ENCODE measurements at regions not wholly inside any gene's neighbourhood (a gene's known extent, or its start where the extent isn't known, plus 50 kb on each side); places are given as distances from the start of the nearest gene placed in this dataset.

GRCh38 chr11:112511271-112511670 is 250.6 kb upstream of the PLET1 start:
- Histone ChIP-seq H3K9me3 (ENCODE audit: control extremely low read depth in 1 of 5, control insufficient read depth in 4 of 5, insufficient read depth in 2 of 5, low read depth in 1 of 5, low read length in 4 of 5) (no peaks in the 10 kb centered on the region), H3K4me1 (ENCODE audit: control extremely low read depth in 1 of 4, control insufficient read depth in 4 of 4, insufficient read depth in 4 of 4, low read length in 3 of 4) (peaks cover 0 to 10% (median 0%) of the 10 kb centered on the region in 4 experiments), H3K36me3 (ENCODE audit: control insufficient read depth in 4 of 4, insufficient read depth in 4 of 4, low read length in 3 of 4) (no peaks in the 10 kb centered on the region), H3K4me3 (ENCODE audit: control insufficient read depth in 1 of 7, extremely low read depth in 1 of 7, insufficient read depth in 4 of 7, low read depth in 2 of 7, low read length in 6 of 7) (no peak overlapping the region), H3K27me3 (replicated peaks in 2 of 5; ENCODE audit: control insufficient read depth in 4 of 5, insufficient read depth in 5 of 5, low read length in 4 of 5) (peaks cover 0 to 2% (median 0%) of the 10 kb centered on the region in 5 experiments), H3K27ac (ENCODE audit: insufficient read depth in 1 of 2, low read depth in 1 of 2, low read length in 2 of 2, poor library complexity in 1 of 2, severe bottlenecking in 2 of 2) (no peak overlapping the region)
- DNase-seq = no peak
- POLR2A ChIA-PET = no interaction called here
- WGBS (ENCODE audit: insufficient coverage) = no CpG with 5 or more reads among the region's 1 CpG
- CTCF ChIA-PET = interaction anchor here (0.6 kb wide), 1 partner anchor 650 kb away, joined by 3 read pairs; no protein-coding TSS in a partner anchor

GRCh38 chr11:112511911-112512310 is 251.3 kb upstream of the PLET1 start:
- no peak for DNase-seq
- POLR2A ChIA-PET = no interaction called here
- Histone ChIP-seq H3K36me3 (ENCODE audit: control insufficient read depth in 4 of 4, insufficient read depth in 4 of 4, low read length in 3 of 4) (no peaks in the 10 kb centered on the region), H3K27ac (ENCODE audit: insufficient read depth in 1 of 2, low read depth in 1 of 2, low read length in 2 of 2, poor library complexity in 1 of 2, severe bottlenecking in 2 of 2) (no peak overlapping the region), H3K4me3 (ENCODE audit: control insufficient read depth in 1 of 7, extremely low read depth in 1 of 7, insufficient read depth in 4 of 7, low read depth in 2 of 7, low read length in 6 of 7) (no peak overlapping the region), H3K4me1 (ENCODE audit: control extremely low read depth in 1 of 4, control insufficient read depth in 4 of 4, insufficient read depth in 4 of 4, low read length in 3 of 4) (peaks cover 0 to 10% (median 0%) of the 10 kb centered on the region in 4 experiments), H3K27me3 (replicated peaks in 2 of 5; ENCODE audit: control insufficient read depth in 4 of 5, insufficient read depth in 5 of 5, low read length in 4 of 5) (peaks cover 0 to 2% (median 0%) of the 10 kb centered on the region in 5 experiments), H3K9me3 (ENCODE audit: control extremely low read depth in 1 of 5, control insufficient read depth in 4 of 5, insufficient read depth in 2 of 5, low read depth in 1 of 5, low read length in 4 of 5) (no peaks in the 10 kb centered on the region)
- no CpG with 5 or more reads among the region's 1 CpG for WGBS (ENCODE audit: insufficient coverage)
- CTCF ChIA-PET = interaction anchor here (0.6 kb wide), 1 partner anchor 650 kb away, joined by 3 read pairs; no protein-coding TSS in a partner anchor

GRCh38 chr11:112513417-112513816 is 252.8 kb upstream of the PLET1 start:
- H3K36me3 ChIP-seq (ENCODE audit: control insufficient read depth in 4 of 4, insufficient read depth in 4 of 4, low read length in 3 of 4) = no peaks in the 10 kb centered on the region
- DNase-seq = no peak
- ChIA-PET POLR2A (no interaction called here), CTCF (interaction anchor here (1.0 kb wide), 1 partner anchor 11 kb away, joined by 3 read pairs; no protein-coding TSS in a partner anchor)
- peaks cover 0 to 2% (median 0%) of the 10 kb centered on the region in 5 experiments for H3K27me3 ChIP-seq (replicated peaks in 2 of 5; ENCODE audit: control insufficient read depth in 4 of 5, insufficient read depth in 5 of 5, low read length in 4 of 5)
- no peak overlapping the region for H3K4me3 ChIP-seq (ENCODE audit: control insufficient read depth in 1 of 7, extremely low read depth in 1 of 7, insufficient read depth in 4 of 7, low read depth in 2 of 7, low read length in 6 of 7)
- no peaks in the 10 kb centered on the region for H3K9me3 ChIP-seq (ENCODE audit: control extremely low read depth in 1 of 5, control insufficient read depth in 4 of 5, insufficient read depth in 2 of 5, low read depth in 1 of 5, low read length in 4 of 5)
- WGBS (ENCODE audit: insufficient coverage) = 97% methylated on average over 2 of the region's 2 CpGs
- peaks cover 0 to 8% (median 0%) of the 10 kb centered on the region in 4 experiments for H3K4me1 ChIP-seq (ENCODE audit: control extremely low read depth in 1 of 4, control insufficient read depth in 4 of 4, insufficient read depth in 4 of 4, low read length in 3 of 4)
- H3K27ac ChIP-seq (ENCODE audit: insufficient read depth in 1 of 2, low read depth in 1 of 2, low read length in 2 of 2, poor library complexity in 1 of 2, severe bottlenecking in 2 of 2) = no peak overlapping the region

GRCh38 chr11:112514011-112514740 is 253.5 kb upstream of the PLET1 start:
- WGBS (ENCODE audit: insufficient coverage) = 33% methylated on average over 3 of the region's 5 CpGs
- ChIA-PET POLR2A (no interaction called here), CTCF (no interaction called here)
- Histone ChIP-seq H3K36me3 (ENCODE audit: control insufficient read depth in 4 of 4, insufficient read depth in 4 of 4, low read length in 3 of 4) (no peaks in the 10 kb centered on the region), H3K4me1 (ENCODE audit: control extremely low read depth in 1 of 4, control insufficient read depth in 4 of 4, insufficient read depth in 4 of 4, low read length in 3 of 4) (peaks cover 0 to 5% (median 0%) of the 10 kb centered on the region in 4 experiments), H3K27ac (ENCODE audit: insufficient read depth in 1 of 2, low read depth in 1 of 2, low read length in 2 of 2, poor library complexity in 1 of 2, severe bottlenecking in 2 of 2) (no peak overlapping the region), H3K9me3 (ENCODE audit: control extremely low read depth in 1 of 5, control insufficient read depth in 4 of 5, insufficient read depth in 2 of 5, low read depth in 1 of 5, low read length in 4 of 5) (no peaks in the 10 kb centered on the region), H3K4me3 (ENCODE audit: control insufficient read depth in 1 of 7, extremely low read depth in 1 of 7, insufficient read depth in 4 of 7, low read depth in 2 of 7, low read length in 6 of 7) (no peak overlapping the region), H3K27me3 (replicated peaks in 2 of 5; ENCODE audit: control insufficient read depth in 4 of 5, insufficient read depth in 5 of 5, low read length in 4 of 5) (peaks cover 0 to 2% (median 0%) of the 10 kb centered on the region in 5 experiments)
- DNase-seq = peak; percentile 45 to 89 (median 79)

- H3K36me3 ChIP-seq (ENCODE audit: control insufficient read depth in 4 of 4, insufficient read depth in 4 of 4, low read length in 3 of 4) = no peaks in the 10 kb centered on the region
- WGBS (ENCODE audit: insufficient coverage) = 89% methylated on average over 1 of the region's 2 CpGs
- H3K27ac ChIP-seq (ENCODE audit: insufficient read depth in 1 of 2, low read depth in 1 of 2, low read length in 2 of 2, poor library complexity in 1 of 2, severe bottlenecking in 2 of 2) = no peak overlapping the region
- ChIA-PET CTCF (interaction anchor here (0.8 to 1.1 kb wide), 2 partner anchors 11 to 16 kb away, joined by 3 read pairs; no protein-coding TSS in a partner anchor), POLR2A (no interaction called here)
- peaks cover 0 to 2% (median 0%) of the 10 kb centered on the region in 5 experiments for H3K27me3 ChIP-seq (replicated peaks in 2 of 5; ENCODE audit: control insufficient read depth in 4 of 5, insufficient read depth in 5 of 5, low read length in 4 of 5)
- H3K4me1 ChIP-seq (ENCODE audit: control extremely low read depth in 1 of 4, control insufficient read depth in 4 of 4, insufficient read depth in 4 of 4, low read length in 3 of 4) = peaks cover 0 to 11% (median 0%) of the 10 kb centered on the region in 4 experiments
- no peak overlapping the region for H3K4me3 ChIP-seq (ENCODE audit: control insufficient read depth in 1 of 7, extremely low read depth in 1 of 7, insufficient read depth in 4 of 7, low read depth in 2 of 7, low read length in 6 of 7)
- no peak for DNase-seq
- H3K9me3 ChIP-seq (ENCODE audit: control extremely low read depth in 1 of 5, control insufficient read depth in 4 of 5, insufficient read depth in 2 of 5, low read depth in 1 of 5, low read length in 4 of 5) = no peaks in the 10 kb centered on the region
These were observed 255.6 kb upstream of the PLET1 start for GRCh38 chr11:112516261-112516660.

GRCh38 chr11:112516755-112517154 is 256.1 kb upstream of the PLET1 start:
- Histone ChIP-seq H3K9me3 (ENCODE audit: control extremely low read depth in 1 of 5, control insufficient read depth in 4 of 5, insufficient read depth in 2 of 5, low read depth in 1 of 5, low read length in 4 of 5) (no peaks in the 10 kb centered on the region), H3K4me1 (ENCODE audit: control extremely low read depth in 1 of 4, control insufficient read depth in 4 of 4, insufficient read depth in 4 of 4, low read length in 3 of 4) (peaks cover 0 to 11% (median 0%) of the 10 kb centered on the region in 4 experiments), H3K4me3 (ENCODE audit: control insufficient read depth in 1 of 7, extremely low read depth in 1 of 7, insufficient read depth in 4 of 7, low read depth in 2 of 7, low read length in 6 of 7) (no peak overlapping the region), H3K27ac (ENCODE audit: insufficient read depth in 1 of 2, low read depth in 1 of 2, low read length in 2 of 2, poor library complexity in 1 of 2, severe bottlenecking in 2 of 2) (no peak overlapping the region), H3K36me3 (ENCODE audit: control insufficient read depth in 4 of 4, insufficient read depth in 4 of 4, low read length in 3 of 4) (no peaks in the 10 kb centered on the region), H3K27me3 (replicated peaks in 2 of 5; ENCODE audit: control insufficient read depth in 4 of 5, insufficient read depth in 5 of 5, low read length in 4 of 5) (peaks cover 0 to 2% (median 0%) of the 10 kb centered on the region in 5 experiments)
- WGBS (ENCODE audit: insufficient coverage) = no CpG with 5 or more reads among the region's 2 CpGs
- ChIA-PET POLR2A (no interaction called here), CTCF (no interaction called here)
- no peak for DNase-seq

GRCh38 chr11:112518371-112518770 is 257.7 kb upstream of the PLET1 start:
- POLR2A ChIA-PET = interaction anchor here (0.7 kb wide), 1 partner anchor 753 kb away, joined by 6 read pairs; no protein-coding TSS in a partner anchor
- Histone ChIP-seq H3K27ac (ENCODE audit: insufficient read depth in 1 of 2, low read depth in 1 of 2, low read length in 2 of 2, poor library complexity in 1 of 2, severe bottlenecking in 2 of 2) (no peak overlapping the region), H3K9me3 (ENCODE audit: control extremely low read depth in 1 of 5, control insufficient read depth in 4 of 5, insufficient read depth in 2 of 5, low read depth in 1 of 5, low read length in 4 of 5) (peaks cover 0 to 4% (median 0%) of the 10 kb centered on the region in 5 experiments), H3K27me3 (replicated peaks in 2 of 5; ENCODE audit: control insufficient read depth in 4 of 5, insufficient read depth in 5 of 5, low read length in 4 of 5) (no peaks in the 10 kb centered on the region), H3K4me1 (ENCODE audit: control extremely low read depth in 1 of 4, control insufficient read depth in 4 of 4, insufficient read depth in 4 of 4, low read length in 3 of 4) (peaks cover 0 to 13% (median under 1%) of the 10 kb centered on the region in 4 experiments), H3K4me3 (ENCODE audit: control insufficient read depth in 1 of 7, extremely low read depth in 1 of 7, insufficient read depth in 4 of 7, low read depth in 2 of 7, low read length in 6 of 7) (no peak overlapping the region), H3K36me3 (ENCODE audit: control insufficient read depth in 4 of 4, insufficient read depth in 4 of 4, low read length in 3 of 4) (no peaks in the 10 kb centered on the region)
- CTCF ChIA-PET = no interaction called here
- WGBS (ENCODE audit: insufficient coverage) = no CpG with 5 or more reads among the region's 1 CpG
- no peak for DNase-seq
